ENCODE measurements at regions not wholly inside any gene's neighbourhood (a gene's known extent, or its start where the extent isn't known, plus 50 kb on each side); places are given as distances from the start of the nearest gene placed in this dataset.
"Not testable (repeated sequence)": the region's sequence is repeated elsewhere in the genome, so short reads cannot be mapped to it uniquely, and the experiment has no call there.

DNA sequence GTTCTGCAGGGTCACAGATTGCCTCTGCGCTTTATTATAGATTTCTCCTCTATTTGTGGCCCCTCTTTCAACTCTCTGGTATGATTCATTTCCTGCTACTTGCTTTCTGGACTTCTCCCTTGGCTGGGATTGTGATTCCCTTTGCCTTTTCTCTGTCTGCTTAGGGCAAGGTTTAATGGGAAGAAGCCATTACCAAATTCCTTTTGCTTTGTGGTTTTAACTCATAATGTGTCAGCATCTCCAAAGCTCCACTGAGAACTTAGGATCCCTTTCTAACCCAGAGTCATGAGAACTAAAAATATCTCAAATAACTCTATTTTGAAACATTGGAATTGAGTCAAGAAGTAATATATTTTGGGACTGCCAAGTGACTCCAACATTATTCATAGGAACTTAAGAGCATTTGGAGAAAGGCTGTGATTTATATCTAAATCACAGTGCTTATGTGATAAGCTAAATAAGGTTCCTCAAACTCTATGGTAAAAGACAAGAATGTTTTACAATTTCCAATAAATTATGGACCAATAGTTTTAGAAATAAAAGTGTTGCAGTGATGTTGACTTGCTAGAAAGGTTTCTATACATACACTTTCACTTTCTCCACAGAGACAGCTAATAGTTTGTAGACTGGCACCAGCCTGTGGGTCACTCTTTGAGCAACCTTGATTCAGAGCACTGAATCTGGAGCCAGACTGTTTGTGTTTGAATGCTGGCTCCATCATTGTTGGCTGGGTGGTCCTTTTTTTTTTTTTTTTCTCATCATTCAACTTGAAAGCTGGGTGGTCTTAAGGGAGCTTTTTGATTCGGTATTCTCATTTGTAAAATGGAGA lies 93.9 kb downstream of the DACT1 start:
- peak; percentile 82 to 99 for DNase-seq

- no peak for DNase-seq
Measured at GRCh38 chr14:58732387-58732786, 94.6 kb downstream of the DACT1 start.

GRCh38 chr14:58733451-58734208 lies 95.9 kb downstream of the DACT1 start:
- DNase-seq, result no peak

- DNase-seq, result no peak
Measured at GRCh38 chr14:58735596-58735995, 97.8 kb downstream of the DACT1 start.

DNA sequence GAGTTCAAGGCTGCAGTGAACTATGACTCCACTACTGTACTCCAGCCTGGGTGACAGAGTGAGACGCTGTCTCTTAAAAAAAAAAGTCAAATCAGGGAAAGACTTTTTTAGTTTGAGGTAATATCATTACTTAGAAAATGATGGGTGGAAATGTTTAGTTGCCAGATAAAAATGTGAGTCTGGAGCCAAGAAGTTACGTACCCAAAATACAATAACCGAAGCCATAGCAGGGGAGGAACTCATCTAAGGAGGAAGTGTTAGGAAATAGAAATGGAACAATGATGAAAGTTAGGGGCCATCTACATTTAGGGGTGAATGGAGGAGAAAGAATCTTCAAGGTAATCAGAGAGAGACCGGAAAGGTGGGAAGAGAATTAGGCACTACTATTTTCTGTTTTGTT lies 98.8 kb downstream of the DACT1 start:
- DNase-seq, result no peak

GRCh38 chr14:58737511-58737910 lies 99.7 kb downstream of the DACT1 start:
- no peak for DNase-seq

DNA sequence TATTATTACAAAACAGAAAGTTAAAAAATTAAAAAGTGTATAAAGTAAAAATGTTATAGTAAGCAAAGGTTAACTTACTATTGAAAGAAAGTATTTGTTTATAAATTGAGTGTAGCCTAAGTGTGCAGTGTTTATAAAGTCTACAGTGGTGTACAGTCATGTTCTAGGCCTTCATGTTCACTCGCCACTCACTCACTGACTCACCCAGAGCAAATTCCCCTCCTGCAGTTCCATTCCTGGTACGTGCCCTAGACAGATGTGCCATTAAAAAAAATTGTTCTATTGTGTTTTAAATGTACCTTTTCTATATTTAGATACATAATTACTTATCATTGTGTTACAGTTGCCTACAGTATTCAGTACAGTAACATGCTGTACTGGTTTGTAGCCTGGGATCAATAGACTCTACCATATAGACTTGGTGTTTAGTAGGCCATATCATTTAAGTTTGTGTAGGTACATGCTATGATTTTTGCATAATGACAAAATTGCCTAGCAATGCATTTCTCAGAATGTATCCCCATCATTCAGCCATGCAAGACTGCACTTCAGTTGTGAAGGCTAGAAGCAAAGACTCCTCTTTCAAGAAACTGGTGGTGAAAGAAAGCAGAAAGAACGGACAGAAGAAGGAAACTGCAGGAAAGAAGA lies 100.6 kb downstream of the DACT1 start:
- peak in 1 of 2 experiments; percentile 25 for DNase-seq

GRCh38 chr14:58738876-58739275 lies 101.1 kb downstream of the DACT1 start:
- no peak for DNase-seq

- DNase-seq, result no peak
Measured at GRCh38 chr14:58739674-58740073, 101.9 kb downstream of the DACT1 start.

- no peak for DNase-seq
Measured at GRCh38 chr14:58740379-58740935, 102.7 kb downstream of the DACT1 start.

DNA sequence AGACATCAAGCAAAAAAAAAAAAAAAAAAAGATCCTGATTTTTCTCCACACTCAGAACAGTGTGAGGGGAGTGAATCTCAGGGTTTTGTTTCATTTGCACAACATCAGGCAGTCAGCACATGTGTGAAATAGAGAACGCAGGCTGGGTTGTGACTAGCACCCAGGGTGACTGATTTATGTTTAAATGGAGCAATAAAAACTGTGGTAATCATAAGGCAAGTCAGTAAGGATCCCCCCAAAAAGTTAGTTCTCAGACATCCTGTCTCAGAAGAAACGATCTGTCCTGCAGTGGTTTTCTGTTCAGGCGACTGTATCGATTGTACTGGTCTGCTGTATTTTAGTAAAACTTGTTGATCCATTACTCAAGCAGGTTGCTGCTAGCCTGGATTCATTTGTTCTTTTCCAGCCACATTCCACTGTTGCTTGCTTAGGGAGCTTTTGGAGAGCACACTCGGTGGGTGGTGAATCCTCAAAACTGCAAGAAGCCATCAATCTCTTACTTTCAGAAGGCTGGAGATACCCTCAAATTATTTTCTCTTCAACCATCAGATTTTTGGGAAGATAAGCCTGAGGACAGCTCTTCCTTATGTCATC lies 107.1 kb downstream of the DACT1 start:
- no peak for DNase-seq

- peak in 1 of 2 experiments; percentile 74 for DNase-seq
Measured at GRCh38 chr14:58746261-58746660, 108.5 kb downstream of the DACT1 start.

- DNase-seq, result no peak
Measured at GRCh38 chr14:58746701-58747100, 108.9 kb downstream of the DACT1 start.

- no peak for DNase-seq
Measured at GRCh38 chr14:58747181-58747580, 109.4 kb downstream of the DACT1 start.

DNA sequence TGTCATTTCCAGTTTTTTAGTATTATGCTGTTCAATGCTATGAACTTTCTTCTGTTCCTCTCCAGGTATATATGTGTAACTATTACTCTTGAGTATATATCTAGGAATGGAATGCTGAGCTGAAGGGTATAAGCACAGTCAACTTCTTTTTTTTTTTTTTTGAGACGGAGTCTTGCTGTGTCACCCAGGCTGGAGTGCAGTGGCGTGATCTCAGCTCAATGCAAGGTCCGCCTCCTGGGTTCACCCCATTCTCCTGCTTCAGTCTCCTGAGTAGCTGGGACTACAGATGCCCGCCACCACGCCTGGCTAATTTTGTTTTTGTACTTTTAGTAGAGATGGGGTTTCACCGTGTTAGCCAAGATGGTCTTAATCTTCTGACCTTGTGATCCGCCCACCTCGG lies 110.5 kb downstream of the DACT1 start:
- DNase-seq, result not testable (repeated sequence)

GRCh38 chr14:58749066-58749669 lies 111.4 kb downstream of the DACT1 start:
- peak; percentile 7 to 61 for DNase-seq

- DNase-seq, result no peak
Measured at GRCh38 chr14:58750321-58751269, 112.8 kb downstream of the DACT1 start.

DNA sequence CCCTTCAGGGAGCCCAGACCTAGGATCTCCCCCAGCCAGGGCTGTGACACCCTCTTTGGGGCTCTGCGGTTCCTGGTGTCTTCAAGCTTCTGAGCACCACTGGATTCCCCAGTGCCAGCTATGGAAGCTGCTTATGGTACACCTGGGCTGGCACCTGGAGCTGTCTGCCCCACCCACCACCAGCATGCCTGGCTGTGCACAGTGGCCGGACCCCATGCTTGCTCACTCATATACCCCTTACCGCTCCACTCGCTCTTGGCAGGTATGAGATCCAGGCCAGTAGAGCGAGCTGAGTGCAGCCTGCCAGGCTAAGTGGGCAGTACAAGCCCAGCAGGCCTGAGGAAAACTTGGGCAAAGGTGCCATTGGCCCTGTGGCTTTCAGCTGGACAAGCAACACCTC lies 114.0 kb downstream of the DACT1 start:
- no peak for DNase-seq

- no peak for DNase-seq
Measured at GRCh38 chr14:58752289-58752688, 114.5 kb downstream of the DACT1 start.

- DNase-seq, result no peak
Measured at GRCh38 chr14:58752771-58753201, 115.0 kb downstream of the DACT1 start.
